GM19395 (cell line): ENCODE measurements at regions not wholly inside any gene's neighbourhood (a gene's known extent, or its start where the extent isn't known, plus 50 kb on each side); places are given as distances from the start of the nearest gene placed in this dataset.
"Not testable (repeated sequence)": the region's sequence is repeated elsewhere in the genome, so short reads cannot be mapped to it uniquely, and the experiment has no call there.

Source experiments
- ATAC-seq: cut with Tn5 transposase; IDR thresholded peaks from one replicate; pipeline ENCODE4 v1.9.1; 2021; ENCODE audit warnings: mild to moderate bottlenecking, moderate library complexity; ENCODE audit not compliant: unreplicated experiment

DNA sequence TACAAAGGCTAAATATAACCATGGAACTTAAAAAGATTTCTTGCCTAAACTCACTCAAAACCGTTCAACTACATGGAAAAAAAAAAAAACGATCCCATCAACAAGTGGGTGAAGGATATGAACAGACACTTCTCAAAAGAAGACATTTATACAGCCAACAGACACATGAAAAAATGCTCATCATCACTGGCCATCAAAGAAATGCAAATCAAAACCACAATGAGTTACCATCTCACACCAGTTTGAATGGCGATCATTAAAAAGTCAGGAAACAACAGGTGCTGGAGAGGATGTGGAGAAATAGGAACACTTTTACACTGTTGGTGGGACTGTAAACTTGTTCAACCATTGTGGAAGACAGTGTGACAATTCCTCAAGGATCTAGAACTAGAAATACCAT, 151.2 kb upstream of the SMIM30 start:
- ATAC-seq, result not testable (repeated sequence)

DNA sequence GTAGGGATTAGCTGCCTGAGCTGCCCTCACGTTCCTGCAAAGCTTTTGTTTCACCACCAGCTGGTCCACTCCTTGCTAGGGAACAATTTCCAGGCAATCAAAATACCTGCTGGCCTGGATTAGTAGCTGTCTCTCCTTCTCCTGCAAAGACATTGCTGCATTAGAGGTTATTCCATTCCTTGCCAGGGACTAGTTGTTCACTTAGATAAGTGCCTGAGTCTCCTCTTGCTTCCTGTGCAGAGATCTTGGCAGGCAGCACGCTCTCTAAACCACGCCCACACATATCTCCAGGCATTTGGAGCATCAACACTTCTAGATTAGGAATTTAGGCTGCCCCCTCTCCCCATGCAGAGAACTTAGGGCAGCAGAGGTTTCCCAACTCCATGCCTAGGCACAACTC, 150.4 kb upstream of the SMIM30 start:
- ATAC-seq, result no peak

DNA sequence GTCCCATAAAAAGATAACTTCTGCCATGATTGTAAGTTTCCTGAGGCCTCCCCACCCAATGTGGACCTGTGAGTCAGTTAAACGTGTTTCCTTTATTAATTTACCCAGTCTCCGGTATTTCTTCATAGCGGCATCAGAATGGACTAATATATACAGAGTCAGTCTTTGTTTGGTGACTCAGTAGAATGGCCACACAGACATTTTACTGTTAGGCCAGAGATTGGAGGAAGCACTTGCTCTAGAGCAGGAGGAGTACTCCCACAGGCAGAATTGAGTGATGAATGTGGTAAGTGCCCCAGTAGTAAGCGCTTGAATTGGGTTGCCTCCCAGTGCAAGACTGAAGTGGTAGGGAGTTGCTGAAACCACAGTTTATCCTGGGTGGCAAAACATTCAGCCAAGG, 149.5 kb upstream of the SMIM30 start:
- no peak for ATAC-seq

DNA sequence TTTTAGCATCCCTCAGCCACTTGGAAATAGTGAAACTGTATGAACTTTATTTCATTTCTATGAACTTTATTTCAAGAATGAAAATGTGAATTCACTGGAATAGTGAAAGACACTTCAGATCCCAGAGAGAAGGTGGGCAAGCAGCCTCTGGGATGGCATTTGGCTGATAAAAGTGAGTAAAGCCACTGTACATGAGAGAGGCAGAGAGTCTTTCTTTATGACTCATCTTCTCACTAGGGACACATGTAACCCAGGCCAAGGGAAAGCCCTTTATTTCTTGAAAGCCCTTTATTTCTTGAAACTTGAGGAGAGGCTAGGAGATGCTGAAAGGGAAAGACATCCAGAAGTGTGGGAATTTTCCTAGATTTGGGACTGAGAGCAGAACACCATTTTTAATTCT, 148.9 kb upstream of the SMIM30 start:
- no peak for ATAC-seq

DNA sequence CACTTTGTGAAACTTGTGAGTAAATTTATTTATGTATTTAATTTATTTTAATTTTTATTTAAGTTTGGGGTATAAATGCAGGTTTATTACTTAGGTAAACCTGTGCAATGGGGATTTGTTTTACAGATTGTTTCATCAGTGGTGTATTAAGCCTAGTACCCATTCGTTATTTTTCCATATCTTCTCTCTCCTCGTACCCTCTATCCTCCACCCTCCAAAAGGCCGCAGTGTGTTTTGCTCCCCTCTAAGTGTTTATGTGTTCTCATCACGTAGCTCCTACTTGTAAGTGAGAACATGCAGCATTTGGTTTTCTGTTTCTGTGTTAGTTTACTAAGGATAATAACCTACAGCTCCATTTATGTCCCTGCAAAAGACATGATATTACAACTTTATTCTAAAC, 145.4 kb upstream of the SMIM30 start:
- no peak for ATAC-seq

DNA sequence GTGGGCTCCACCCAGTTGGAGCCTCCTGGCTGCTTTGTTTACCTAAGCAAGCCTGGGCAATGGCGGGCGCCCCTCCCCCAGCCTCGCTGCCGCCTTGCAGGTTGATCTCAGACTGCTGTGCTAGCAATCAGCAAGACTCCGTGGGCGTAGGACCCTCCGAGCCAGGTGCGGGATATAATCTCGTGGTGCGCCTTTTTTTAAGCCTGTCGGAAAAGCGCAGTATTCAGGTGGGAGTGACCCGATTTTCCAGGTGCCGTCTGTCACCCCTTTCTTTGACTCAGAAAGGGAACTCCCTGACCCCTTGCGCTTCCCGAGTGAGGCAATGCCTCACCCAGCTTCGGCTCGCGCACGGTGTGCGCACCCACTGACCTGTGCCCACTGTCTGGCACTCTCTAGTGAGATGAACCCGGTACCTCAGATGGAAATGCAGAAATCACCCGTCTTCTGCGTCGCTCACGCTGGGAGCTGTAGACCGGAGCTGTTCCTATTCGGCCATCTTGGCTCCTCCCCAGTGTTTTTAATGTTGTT, 144.9 kb upstream of the SMIM30 start:
- ATAC-seq, result not testable (repeated sequence)

DNA sequence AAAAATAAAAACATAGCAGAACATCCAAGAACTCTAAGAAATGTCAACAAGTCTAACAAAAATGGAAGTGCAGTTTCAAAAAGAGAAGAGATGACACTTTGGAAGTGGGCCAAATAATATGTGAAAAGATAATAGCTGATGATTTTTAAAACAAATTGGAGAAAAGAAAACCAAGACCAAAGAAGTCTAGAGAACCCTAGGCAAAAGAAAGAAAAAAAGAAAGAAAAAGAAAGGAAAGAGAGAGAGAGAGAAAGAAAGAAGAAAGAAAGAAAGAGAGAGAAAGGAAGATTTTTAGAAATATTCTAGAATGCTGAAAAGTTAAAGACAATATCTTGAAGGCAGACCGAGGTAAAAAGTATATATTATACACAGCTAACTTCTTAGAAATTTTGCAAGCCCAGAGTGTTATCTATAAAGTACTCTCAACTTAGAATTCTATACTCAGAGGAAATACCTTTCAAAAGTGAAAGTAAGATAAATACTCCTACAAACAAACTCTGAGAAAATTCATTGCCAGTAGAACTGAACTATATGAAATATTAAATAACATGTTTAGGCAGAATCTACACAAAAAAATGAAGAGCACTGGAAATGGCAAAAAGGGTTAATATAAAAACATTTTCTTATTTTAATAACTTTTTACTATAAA, 138.7 kb upstream of the SMIM30 start:
- no peak for ATAC-seq

DNA sequence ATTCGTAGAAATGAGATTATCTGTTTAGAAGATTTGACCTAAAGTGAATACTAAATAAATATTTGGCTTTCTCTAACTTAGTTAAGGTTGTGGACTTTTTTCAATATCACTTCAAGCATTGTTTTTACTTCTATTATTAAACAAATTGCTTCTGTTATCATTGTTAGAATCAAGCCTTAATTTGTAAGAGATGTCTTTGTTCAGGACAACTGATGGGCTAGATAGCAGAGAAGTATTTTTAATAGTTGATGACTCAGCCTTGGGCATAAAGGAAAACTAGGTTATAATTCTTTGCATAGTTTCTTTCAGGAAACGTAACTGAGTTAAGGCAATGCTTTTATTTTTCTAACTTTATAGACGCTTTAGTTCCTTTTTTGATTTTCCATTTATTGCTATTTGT, 128.8 kb upstream of the SMIM30 start:
- no peak for ATAC-seq

DNA sequence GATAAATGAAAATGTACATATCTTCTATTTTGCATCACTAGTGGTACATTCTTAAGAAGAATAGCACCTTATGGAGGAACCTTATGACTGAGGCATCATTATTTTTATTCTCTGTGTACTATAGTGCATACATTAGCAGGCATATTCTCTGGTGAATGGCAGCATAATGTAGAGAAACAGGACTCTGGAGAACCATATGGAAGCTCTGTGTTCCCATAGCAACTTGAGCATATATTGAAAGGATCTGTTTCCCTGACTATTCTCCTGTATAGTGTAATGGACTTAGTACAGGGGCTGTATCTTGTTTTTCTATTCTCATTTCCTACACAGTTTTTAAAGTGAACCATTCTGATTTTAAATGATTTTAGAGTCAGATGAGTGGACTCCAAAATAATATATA, 128.4 kb upstream of the SMIM30 start:
- ATAC-seq, result no peak

DNA sequence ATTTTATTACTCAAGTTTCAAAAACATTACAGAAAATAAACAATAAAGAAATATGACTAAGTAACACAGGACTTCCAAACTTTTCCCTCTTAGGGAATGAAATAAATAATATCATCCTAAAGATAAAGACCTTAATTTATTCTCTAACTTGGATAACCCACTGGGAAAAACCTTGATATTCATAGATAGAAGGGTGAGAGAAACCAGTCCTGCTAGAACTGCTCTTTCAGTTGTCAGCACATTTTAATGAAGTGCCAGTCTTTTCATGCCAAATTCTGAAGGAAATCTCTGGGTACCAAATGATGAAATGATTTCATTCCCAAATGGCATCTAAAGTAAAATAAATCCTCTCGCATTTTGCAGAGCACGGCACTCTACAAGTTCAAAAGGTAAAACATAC, 114.5 kb upstream of the SMIM30 start:
- ATAC-seq, result no peak

DNA sequence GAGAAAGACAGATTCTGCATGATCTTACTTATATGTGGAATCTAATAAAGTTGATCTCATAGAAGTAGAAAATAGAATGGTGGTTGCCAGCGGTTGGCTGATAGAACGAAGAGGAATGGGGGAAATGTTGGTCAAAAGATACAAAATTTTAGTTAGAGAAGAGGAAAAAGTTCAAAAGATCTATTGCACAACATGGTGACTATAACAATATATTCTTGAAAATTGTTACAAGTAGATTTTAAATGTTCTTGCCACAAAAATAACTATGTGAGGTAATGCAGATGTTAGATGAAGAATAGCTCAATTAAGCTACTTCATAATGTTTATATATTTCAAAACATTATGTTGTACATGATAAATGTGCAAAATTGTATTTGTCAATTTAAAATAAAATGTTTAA, 112.3 kb upstream of the SMIM30 start:
- no peak for ATAC-seq

DNA sequence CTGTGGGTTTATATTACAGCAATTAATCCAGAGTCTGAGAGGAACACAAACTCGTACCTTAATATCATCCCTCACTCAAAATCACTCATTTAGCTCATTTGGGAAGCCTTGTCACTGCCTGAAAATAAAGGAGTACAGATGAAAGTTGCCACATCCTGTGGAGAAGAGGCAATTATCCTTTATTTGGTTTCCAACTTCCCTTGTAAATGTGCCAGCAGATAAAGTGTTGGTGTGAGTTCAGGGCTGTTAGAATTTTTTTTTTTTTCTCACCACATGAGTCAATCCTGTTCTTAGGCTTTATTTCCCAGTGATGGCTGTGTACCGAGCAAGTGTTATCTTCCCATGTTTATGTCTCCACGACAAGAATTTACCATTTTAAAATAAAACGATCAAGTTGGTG, 99.0 kb upstream of the SMIM30 start:
- ATAC-seq, result no peak

DNA sequence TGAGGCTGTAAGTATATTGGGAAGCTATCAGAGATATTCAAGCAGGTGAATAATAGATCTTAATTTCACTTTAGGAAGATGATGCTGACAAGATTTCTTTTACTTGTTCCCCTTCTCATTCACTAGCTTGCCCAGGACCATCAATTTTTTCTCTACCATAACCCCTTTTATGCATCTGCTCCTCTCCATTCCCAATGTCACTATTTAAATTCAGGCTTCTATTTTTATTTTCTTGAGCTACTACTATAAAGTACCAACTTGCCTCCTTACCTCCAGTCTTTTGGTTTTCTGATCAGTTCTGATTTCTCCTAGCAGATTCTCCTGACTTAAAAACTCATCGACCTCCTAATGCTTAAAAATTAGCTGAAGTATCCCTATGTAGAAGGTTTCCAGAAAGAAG, 97.7 kb upstream of the SMIM30 start:
- no peak for ATAC-seq

DNA sequence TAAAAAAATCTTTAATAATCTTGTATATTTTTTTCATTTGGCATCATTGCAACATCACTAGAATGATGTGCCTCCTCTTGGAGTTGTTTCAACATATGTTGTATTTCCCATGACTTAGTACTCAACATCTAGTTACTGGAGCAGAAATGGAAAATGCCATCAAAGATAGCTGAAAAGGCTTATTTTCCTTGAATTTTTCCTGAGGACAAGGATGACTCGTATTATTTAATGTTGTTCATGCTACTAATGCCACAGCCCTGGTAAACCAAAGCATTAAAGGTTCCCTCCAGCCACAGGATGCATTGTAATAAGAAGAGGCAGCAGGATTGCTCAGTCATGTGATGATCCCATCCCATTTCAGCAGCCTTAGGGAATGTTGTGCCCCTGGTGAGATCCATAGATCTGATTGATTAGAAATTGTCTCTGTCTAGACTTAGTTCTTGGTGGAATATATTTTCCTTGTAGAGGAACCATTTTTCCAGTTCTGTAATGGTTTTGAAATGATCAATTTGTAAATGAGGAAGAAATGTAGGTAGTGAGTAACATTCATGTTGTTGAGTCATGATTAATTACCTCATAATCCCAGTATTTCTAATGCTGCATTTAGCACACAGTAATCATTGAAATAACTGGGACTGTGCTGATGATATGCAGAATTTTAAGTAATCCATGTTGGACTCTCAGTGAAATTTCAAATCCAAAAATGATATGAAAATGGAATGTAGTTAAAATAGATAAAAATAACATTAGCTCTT, 91.3 kb upstream of the SMIM30 start:
- no peak for ATAC-seq

DNA sequence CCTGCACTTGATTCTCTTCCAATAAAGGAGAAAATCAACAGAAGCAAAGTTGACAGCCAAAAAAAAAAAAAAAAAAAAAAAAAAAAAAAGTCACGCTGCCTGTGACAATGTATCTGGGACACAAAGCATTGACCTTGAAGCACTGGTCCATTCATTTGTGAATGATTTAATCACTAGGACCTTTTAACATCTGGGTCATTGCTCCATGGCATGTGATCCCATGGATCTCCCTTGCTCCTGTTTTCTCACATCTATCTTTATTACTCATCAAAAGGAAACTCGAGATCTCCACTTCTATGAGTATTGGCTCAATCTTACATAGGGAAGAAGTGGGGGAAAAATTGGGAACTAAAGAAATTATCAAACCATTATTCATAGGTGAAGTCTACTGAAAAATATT, 89.6 kb upstream of the SMIM30 start:
- no peak for ATAC-seq

DNA sequence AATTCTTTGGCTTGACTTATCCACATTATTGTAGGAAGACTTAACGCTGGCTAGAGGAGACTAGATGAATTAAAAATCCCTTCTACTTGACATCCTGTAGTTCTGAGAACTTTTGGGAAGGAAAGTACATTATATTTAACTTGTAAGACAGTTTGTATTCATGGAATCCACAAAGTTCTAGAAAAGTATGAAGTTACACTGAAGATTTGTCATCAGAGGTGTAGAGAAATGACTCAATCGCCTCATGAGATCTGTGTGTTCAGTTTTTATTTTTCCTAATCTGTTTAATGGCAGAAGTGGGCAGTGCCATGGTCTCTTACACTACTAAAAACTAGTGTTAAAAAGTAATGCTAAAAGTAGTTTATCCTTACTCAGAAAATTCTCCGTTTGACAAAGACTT, 89.1 kb upstream of the SMIM30 start:
- no peak for ATAC-seq

DNA sequence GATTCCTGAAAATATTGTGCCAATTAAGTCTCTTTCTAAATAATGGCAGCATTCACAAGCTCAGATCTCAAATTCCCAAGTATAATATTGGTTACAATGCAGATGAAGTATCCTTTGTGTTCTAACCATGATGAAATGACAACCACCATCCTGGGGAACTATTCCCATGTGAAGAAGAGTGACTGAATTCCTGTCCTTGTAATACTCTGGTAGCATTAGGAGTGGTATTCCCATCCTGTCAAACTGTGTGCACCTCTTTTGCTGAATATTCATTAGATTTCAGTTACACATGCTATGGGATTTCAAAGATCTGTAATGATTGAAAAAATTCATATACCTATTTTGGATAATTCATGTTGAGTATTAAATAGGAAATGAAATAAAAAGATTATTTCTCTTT, 86.1 kb upstream of the SMIM30 start:
- no peak for ATAC-seq

DNA sequence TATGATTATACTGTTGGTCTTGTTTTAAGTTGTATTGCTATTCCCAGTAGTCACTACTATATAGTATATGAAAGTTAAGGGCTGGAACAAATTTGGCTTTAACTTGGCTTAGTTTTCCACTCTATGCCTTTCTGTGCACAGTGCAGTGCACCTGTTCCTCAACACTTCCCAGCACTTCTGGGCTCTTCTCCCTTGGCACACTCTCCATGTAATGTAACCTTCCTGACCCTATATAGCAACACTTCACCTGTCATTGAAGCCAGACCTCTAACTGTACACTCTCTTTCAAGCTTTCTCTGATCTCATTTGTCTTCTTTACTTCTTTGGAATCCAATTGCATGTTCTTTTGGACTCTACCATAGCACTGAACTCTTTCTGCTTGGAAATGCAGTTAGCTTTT, 83.9 kb upstream of the SMIM30 start:
- no peak for ATAC-seq

DNA sequence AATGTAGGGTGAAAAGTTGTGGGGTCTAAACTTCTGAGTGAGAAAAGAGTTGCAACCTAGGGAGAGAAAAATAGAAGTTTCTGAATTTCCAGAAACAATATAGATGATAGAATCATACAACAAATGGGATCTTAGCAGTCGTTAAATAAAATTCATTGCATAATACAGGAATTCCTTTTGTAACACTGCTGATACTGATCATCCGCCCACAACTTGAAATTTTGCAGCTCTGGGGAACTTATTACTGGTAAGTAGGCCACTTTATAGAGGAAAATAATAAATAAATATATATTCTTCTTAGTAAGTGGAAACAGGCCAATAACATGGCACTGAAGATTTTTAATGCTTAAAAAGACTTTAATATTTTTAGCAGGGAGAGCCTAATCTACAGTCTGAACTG, 81.9 kb upstream of the SMIM30 start:
- ATAC-seq, result no peak

DNA sequence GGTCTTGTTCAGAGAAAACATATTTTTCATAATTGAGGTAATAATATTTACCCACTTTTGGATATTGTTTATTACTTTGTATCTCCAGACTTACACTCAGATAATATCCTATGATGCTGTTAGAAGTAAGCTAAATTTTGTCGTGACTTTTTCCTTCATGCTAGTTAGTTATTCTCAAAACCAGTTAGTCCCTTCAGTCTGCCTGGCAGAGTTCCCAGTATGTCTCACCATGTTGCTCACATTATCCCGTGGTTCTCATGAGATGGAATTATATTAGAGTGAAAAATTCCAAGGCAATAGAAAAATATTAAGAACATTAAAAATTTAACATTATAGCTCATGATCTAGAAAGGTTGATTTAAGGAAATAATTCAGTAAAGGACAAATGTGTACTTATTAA, 81.5 kb upstream of the SMIM30 start:
- no peak for ATAC-seq

DNA sequence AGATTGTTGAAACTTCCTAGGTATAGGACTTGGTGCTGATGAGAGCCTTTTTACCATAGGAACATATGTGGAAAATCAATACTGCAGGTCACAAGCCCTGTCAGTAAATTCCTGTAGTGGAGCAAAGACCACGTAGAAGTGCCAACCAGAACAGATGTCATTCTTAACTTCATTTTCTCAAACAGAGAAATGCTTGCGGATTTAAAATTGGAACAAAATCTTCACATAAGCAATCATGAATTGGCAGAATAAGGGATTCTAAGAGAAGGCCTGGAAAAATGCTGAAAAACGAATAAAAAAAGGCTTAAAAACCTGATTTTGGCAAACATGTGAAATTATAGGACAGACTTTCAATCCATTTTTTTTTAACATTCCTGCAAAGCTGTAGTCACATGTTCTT, 80.8 kb upstream of the SMIM30 start:
- no peak for ATAC-seq

DNA sequence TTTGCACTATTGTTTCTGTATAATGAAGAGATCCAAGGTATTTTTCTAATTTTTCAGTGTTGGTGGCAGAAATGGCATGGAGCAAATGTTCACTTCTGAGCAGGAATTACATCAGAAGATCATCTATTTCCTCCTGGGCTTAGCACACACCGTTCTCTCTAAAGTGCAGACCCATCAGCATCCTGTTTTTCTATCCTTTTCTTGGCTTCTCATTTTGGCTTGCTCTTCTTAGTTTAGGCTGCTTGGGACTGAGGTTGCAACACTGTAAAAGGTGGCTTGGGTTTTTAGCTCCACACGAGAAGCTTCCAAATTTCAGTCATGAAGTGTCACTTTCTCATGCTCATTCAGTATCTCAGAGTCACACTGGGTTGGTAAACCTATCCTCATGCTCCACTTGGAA, 79.9 kb upstream of the SMIM30 start:
- no peak for ATAC-seq

DNA sequence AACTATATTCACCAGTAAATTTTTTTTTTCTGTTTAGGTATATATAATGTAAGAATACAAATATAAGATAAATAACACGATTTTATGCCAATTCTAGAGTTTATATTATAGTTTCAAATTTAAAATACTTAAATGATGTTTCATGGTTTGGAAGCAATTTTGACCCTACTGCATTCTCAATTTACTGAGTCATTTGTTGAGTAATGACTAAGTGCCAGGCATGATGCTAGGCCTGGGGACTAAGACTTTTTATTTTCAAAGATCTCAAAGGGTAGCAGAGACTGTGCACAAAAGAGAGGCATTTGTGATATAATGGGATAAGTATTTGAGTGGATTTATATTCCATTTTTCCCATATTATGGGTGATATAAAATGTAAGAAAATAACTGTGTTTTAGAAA, 78.9 kb upstream of the SMIM30 start:
- ATAC-seq, result no peak
